ENCODE measurements at regions not wholly inside any gene's neighbourhood (a gene's known extent, or its start where the extent isn't known, plus 50 kb on each side); places are given as distances from the start of the nearest gene placed in this dataset.

GRCh38 chr1:38715415-38715814 is 144.2 kb downstream of the RRAGC start:
- Mint-ChIP-seq H3K4me1 (no peaks in the 10 kb centered on the region), H3K27me3 (ENCODE audit: low read depth) (no peaks in the 10 kb centered on the region), H3K36me3 (no peaks in the 10 kb centered on the region), H3K9me3 (peaks cover 4% of the 10 kb centered on the region; the same call in 1 of the 2 replicates), H3K27ac (no peak overlapping the region), H3K4me3 (no peak overlapping the region)
- TF ChIP-seq ZNF416 (CRISPR knock-in tag; IDR thresholded peaks at IDR 0.05) (no peak), RORB (CRISPR knock-in tag; IDR thresholded peaks at IDR 0.05) (no peak), IRF2 (CRISPR knock-in tag; IDR thresholded peaks at IDR 0.05; ENCODE audit: borderline replicate concordance, low read depth) (no peak), STAT6 (CRISPR knock-in tag; conservative IDR thresholded peaks at IDR 0.05; ENCODE audit: low read depth) (no peak), SMAD3 (CRISPR knock-in tag; IDR thresholded peaks at IDR 0.05; ENCODE audit: borderline replicate concordance) (no peak), ZBTB43 (CRISPR knock-in tag; IDR thresholded peaks at IDR 0.05) (no peak), OVOL2 (CRISPR knock-in tag; IDR thresholded peaks at IDR 0.05; ENCODE audit: borderline replicate concordance) (no peak), ATF1 (CRISPR knock-in tag; IDR thresholded peaks at IDR 0.05) (no peak), NFE2L1 (CRISPR knock-in tag; IDR thresholded peaks at IDR 0.05) (no peak), AFF4 (CRISPR knock-in tag; IDR thresholded peaks at IDR 0.05; ENCODE audit: borderline replicate concordance) (no peak), MAX (CRISPR knock-in tag; IDR thresholded peaks at IDR 0.05) (no peak)
- TF ChIP-seq, protein P1, sequence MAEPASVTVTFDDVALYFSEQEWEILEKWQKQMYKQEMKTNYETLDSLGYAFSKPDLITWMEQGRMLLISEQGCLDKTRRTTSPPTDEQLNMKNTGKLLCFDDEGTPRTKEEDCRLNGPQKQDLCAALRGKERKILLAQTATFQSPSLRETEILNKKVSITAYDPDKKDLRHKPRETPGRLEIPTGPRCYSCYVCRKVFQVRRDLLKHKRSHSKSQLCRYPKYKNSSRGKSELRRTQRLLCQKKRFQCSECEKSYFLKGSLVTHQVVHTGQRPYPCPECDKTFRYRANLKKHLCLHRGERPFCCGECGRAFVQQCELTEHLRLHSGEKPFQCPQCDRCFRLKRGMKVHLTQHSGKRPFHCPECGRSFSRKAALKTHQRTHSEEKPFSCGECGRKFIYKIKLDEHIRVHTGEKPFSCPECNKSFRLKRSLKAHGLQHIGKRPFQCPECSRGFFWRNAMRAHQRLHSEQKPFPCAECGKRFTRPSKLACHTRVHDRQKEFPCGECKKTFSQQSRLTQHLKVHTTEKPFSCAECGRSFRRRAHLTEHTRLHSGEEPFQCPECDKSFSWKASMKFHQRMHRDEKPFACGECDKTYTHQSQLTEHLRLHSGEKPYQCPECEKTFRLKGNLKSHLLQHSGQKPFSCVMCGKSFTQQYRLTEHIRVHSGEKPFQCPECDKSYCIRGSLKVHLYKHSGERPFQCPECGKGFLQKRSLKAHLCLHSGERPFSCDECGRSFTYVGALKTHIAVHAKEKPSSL (CRISPR knock-in tag; conservative IDR thresholded peaks at IDR 0.05) = no peak
- ChIA-PET POLR2A (no interaction called here), CTCF (no interaction called here)
- DNase-seq (ENCODE audit: low spot score) (no peak), ATAC-seq (no peak)

- ATAC-seq (no peak), DNase-seq (ENCODE audit: low spot score) (no peak)
- no peak overlapping the region for H3K4me3 Mint-ChIP-seq
- H3K4me1 Mint-ChIP-seq = no peaks in the 10 kb centered on the region
- CTCF ChIA-PET = no interaction called here
- POLR2A ChIA-PET = no interaction called here
- TF ChIP-seq, protein P2, sequence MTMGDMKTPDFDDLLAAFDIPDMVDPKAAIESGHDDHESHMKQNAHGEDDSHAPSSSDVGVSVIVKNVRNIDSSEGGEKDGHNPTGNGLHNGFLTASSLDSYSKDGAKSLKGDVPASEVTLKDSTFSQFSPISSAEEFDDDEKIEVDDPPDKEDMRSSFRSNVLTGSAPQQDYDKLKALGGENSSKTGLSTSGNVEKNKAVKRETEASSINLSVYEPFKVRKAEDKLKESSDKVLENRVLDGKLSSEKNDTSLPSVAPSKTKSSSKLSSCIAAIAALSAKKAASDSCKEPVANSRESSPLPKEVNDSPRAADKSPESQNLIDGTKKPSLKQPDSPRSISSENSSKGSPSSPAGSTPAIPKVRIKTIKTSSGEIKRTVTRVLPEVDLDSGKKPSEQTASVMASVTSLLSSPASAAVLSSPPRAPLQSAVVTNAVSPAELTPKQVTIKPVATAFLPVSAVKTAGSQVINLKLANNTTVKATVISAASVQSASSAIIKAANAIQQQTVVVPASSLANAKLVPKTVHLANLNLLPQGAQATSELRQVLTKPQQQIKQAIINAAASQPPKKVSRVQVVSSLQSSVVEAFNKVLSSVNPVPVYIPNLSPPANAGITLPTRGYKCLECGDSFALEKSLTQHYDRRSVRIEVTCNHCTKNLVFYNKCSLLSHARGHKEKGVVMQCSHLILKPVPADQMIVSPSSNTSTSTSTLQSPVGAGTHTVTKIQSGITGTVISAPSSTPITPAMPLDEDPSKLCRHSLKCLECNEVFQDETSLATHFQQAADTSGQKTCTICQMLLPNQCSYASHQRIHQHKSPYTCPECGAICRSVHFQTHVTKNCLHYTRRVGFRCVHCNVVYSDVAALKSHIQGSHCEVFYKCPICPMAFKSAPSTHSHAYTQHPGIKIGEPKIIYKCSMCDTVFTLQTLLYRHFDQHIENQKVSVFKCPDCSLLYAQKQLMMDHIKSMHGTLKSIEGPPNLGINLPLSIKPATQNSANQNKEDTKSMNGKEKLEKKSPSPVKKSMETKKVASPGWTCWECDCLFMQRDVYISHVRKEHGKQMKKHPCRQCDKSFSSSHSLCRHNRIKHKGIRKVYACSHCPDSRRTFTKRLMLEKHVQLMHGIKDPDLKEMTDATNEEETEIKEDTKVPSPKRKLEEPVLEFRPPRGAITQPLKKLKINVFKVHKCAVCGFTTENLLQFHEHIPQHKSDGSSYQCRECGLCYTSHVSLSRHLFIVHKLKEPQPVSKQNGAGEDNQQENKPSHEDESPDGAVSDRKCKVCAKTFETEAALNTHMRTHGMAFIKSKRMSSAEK (CRISPR knock-in tag; IDR thresholded peaks at IDR 0.05; ENCODE audit: borderline replicate concordance) = no peak
- no peak for TF ChIP-seq ERG (CRISPR knock-in tag; IDR thresholded peaks at IDR 0.05)
- no peak for TF ChIP-seq PRRX2 (CRISPR knock-in tag; IDR thresholded peaks at IDR 0.05)
- H3K27ac Mint-ChIP-seq = no peak overlapping the region
- H3K9me3 Mint-ChIP-seq = peaks cover 20% of the 10 kb centered on the region
- H3K36me3 Mint-ChIP-seq = no peaks in the 10 kb centered on the region
- H3K27me3 Mint-ChIP-seq (ENCODE audit: low read depth) = no peaks in the 10 kb centered on the region
These were observed 147.5 kb downstream of the RRAGC start for GRCh38 chr1:38712046-38712445.

All from WTC11 (cell line).